HG02571 (cell line): ENCODE measurements at regions not wholly inside any gene's neighbourhood (a gene's known extent, or its start where the extent isn't known, plus 50 kb on each side); places are given as distances from the start of the nearest gene placed in this dataset.

Experiments
- ATAC-seq: cut with Tn5 transposase; IDR thresholded peaks from one replicate; pipeline ENCODE4 v1.9.1; 2021; ENCODE audit warnings: mild to moderate bottlenecking, moderate library complexity; ENCODE audit not compliant: unreplicated experiment

DNA sequence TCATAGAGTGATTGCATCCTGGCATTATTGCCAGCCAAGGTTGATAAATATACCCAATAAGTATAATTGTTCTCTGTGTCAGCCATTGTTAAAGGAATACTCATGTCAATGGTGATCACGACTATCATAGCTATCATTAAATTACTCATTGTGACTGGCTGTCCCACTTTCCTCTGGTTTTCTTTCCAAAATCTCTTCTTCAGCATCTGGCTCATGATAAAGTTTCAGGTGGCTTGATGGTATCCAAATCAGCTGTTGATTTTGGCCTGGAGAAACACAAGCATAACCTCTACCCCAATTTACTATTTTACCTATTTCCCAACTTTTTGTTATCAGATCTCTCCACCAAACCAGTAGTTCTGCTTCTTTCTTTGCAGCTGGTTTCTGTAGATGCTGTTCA lies 67.1 kb upstream of the SPIN2A start:
- ATAC-seq = no peak

DNA sequence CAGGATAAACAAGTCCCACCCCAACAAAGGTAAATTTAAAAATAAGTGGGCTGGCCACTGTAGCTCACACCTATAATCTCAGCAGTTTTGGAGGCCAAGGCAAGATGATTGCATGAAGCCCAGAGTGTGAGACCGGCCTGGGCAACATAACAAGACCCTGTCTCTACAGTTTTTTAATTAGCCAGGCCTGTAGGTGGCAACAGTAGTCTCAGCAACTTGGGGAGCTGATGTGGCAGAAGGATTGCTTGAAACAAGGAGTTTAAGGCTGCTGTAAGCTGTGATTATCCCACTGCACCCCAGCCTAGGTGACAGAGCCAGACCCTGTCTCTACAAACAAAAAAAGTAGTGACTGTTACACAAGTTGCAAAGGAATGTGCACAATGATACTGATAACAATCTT lies 74.6 kb upstream of the FAAH2 start:
- ATAC-seq = no peak

DNA sequence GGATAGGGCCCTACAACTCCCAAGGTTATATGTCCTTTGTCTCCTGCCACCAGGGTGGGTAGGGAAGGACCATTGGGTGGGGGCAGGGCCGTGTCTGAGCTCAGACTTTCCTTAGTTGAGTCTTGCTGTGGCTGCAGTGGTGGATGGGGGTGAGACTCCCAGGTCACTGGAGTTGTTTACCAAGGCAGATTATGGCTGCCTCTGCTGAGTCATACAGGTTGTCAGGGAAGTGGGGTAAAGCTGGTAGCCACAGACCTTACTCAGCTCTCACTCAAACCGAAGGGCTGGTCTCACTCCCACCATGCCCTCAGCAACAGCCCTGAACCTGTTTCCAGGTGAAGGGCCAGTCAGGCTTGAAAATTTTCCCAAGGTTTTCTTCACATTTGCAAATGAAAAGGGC lies 58.8 kb upstream of the FAAH2 start:
- ATAC-seq = no peak

DNA sequence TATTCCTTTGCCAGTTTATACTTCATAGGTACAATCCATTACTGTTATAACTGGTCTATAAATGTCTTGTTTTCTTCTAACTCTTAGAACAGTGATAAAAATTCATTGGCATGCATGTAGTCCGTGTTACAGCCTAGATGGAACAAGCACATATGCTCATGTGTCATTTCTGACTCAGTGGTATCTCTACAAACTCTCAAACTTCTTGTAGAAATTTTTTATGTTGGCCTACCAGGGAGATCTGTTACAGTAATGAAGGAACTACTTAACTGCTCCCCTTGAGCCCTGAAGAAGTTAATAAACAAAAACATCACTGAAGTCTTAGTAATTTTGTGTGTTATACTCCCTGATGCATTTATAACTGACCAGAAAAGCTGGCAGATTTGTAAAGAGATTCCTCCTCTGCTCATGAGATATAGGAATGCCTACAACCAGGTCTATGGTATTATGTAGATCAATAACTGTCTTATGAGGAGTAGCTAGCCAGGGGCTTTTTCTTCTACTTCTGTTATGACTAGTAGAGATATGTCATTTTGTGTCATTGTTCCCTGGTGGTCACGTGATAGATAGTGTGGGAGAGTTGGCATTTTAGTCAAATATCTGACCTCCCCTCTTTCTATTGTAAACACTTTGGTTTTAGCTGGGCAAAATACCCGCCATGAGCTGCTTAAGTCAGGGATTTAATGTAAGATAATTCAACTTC lies 53.7 kb upstream of the FAAH2 start:
- ATAC-seq = peak; percentile 76
